GM19238 (cell line): ENCODE measurements at regions not wholly inside any gene's neighbourhood (a gene's known extent, or its start where the extent isn't known, plus 50 kb on each side); places are given as distances from the start of the nearest gene placed in this dataset.
"Not testable (repeated sequence)": the region's sequence is repeated elsewhere in the genome, so short reads cannot be mapped to it uniquely, and the experiment has no call there.

Source experiments
- DNase-seq: peaks from one replicate; pipeline ENCODE4 v3.0.0; 2011; ENCODE audit warnings: low spot score; ENCODE audit not compliant: insufficient read length

DNA sequence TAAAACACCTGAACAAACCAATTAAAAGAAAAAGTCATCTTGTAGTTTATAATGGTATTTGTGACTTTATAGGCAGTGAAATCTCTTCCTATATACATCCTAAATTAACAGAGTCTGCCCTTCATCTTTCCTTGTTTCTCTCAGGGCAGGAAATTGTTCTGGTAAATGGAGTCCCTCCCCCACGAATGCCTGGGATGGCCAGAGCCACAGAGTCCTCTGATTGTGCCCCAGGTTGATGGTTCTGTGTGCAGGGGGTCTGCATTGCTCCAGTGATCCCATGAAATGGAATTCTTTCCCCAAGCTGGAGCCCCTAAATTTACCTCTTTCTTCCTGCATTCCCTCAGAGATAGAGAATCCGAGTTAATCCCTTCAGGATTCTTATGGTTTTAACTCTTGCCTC, 155.5 kb downstream of the MTX2 start:
- no peak for DNase-seq

DNA sequence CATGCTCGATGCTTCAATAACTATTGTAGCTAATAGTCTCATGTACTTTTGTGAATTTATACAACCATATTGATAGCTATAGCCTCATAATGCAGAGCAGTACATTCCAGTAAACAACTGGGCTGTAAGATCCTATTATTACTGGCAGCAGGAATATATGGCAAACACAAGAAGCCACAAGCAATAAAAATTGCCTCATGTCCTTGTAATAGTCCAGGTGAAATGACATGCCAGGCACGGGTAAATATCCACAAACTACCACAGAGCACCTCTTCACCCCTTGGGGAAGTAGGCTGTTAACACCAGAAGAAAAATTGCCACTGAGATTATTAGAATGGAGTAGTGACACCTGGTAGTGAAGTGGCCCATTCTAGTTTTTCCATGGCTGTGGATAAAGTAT, 158.3 kb downstream of the MTX2 start:
- no peak for DNase-seq

DNA sequence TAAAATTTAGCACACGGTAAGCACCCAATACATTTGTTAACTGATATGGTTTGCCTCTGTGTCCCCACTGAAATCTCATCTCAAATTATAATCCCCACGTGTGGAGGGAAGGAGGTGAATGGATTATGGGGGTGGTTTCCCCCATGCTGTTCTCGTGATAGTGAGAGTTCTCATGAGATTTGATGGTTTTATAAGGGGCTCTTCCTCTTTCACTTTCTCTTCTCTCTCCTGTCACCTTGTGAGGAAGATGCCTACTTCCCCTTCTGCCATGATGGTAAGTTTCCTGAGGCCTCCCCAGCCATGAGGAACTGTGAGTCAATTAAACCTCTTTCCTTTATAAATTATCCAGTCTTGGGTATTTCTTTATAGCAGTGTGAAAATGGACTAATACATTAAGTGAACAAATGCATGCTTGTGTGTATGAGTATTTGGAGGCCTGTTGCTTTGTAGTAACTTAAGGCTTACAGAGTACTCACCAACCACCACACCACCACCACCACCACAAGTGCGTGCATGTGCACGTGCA, 159.8 kb downstream of the MTX2 start:
- not testable (repeated sequence) for DNase-seq

DNA sequence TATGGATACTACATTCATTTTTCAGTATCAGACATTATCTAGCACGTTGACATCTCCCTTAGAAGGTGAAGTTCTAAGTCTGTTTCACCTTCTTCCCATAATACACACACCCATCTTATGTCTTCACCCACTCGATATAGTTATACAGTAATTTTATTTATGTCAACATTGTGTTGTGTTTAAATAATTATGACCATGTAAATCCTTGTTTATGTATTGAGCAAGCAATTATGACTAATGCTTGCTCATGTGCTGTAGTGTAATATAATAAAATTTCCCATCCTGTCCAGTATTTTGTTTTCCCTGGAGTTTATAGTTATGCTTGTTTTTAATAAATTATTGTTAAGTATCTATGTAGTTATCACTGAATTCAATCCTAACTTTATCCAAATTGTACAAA, 163.2 kb downstream of the MTX2 start:
- no peak for DNase-seq

DNA sequence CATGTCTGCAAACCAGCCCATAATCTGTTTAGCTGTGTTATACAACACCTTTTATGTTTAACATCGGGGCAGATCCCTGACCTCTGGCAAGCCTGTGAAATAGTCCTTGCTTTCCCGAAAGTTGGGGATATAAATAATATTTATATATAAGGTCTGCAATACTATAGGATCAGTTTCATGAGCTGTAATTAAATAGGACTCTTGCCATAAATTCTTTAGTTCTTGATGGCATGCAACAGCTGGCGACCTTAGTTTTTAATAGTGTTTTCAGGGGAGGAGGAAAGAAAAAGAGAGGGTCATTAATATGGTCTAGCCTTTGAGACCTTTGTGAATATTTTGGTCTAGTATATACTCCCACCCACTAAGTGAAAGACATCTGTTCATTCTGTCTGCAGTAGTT, 166.5 kb downstream of the MTX2 start:
- no peak for DNase-seq

DNA sequence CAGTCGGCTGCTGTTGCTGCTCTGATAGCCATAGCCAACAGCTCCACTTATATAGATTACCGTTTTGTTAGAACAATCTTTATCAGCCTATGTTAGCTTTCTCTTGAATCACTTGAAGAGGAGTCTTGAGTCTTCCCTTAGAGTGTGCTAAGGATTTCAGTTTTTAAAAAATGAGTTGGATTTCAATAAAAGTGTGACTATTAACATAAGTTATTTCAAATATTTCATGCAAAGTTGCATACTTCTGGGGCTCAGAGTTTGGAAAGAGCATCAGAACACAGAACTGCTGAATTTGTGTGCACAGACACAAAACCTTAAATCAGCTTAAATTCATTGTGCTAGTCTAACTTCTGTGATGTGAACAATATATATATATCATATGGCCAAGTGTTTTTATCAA, 174.7 kb downstream of the MTX2 start:
- DNase-seq = no peak

DNA sequence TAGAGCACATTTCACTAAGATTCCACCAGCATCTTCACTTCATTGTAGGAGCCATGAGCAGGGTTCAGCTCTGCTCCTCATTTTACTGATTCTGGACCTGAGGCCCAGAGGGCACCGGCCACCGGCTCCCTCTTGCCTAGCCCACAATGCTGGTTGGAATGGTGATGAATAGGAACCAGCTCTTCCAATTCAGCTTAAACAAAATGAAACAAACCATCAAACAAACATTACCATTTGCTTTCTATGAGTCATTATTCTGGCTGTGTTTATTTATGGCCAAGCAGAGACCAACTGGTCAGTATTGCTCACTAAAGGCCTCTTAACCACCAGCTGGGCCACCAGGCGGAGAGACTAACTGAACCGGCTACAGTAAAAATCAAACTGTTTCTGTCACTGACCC, 176.7 kb downstream of the MTX2 start:
- no peak for DNase-seq

DNA sequence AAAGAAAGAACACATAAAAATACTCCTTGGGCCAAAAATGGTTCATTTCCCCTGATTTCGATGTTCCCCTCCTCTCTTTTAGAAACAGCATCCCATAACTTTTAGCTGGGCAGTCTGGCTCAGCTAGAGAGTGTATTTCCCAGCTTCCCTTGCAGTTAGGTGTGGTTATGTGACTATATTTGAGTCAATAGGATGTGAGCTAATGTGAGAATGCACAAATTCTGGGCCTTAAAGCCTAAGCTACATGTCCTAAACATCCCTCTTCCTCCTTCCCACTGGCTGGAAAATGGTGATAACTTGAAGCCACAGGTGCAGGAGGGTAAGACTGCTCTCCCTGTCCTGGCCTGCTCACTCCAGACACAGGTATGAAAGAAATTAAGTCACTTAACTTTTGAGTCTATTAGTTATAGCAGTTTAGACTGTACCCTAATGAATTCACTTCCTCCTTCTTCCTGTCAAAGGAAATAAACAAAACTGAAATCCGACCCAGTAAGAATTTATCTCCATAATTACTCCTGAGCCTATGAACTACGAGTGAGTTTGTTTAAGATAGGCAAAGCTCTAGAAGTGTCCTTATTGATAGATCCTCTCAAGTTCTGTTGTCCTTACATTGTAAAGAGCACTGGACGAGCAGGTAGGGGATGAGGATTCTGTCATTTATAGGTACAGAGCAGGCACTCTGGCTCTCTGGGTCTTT, 177.6 kb downstream of the MTX2 start:
- DNase-seq = no peak

DNA sequence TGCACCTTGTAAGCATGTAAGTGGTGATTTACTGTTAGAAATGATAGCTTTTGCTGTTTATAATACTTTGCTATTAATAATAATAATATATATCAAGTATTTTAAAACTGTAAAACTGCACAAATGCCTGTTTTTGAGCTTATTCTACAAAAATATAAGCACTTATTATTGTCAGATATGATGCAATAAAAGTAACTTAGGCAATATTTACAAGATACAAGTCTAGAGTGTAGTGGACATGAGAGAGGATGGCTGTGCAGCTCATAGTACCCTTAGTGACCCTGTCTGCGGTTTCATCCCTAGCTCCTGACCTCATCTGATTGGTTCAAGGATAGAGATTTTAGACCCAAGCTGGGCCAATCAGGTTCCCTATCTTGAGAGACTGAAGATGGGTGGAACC, 178.4 kb downstream of the MTX2 start:
- no peak for DNase-seq

DNA sequence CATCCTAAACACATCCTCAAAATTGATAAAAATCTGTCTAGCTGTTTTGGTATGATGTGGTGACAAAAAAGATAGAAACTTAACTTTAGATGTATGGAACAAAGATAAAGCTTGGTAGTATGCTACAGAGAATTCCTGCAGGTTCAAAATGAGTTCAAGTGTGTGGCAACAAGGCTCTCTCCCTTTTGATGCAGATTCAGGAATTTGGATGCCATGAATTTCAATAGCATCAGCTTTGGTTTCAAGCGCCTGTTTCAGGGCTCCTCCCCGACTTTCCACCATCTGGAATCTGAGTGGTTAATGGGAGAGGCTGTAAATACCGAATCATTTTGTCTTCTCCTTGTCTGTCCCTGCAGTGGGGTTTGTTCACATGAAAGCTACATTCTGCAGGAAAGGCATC, 180.6 kb downstream of the MTX2 start:
- DNase-seq = no peak

DNA sequence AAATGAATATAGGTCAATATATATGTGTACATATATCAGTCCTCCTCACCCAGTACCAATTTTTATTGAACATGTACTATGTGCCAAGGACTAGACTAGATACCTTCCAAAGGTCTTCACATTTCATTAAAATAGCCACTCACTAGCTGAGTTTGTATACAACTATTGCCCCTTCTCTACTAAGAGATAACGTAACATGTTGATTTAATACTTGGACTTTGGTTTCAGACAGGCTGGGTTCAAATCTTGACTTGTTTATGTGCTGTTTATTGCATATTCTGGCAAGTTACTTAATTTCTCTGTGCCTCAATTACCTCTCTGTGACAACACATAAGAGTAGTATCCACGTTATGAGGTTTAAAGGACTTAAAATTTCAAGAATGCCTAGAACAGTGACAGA, 184.5 kb downstream of the MTX2 start:
- no peak for DNase-seq

DNA sequence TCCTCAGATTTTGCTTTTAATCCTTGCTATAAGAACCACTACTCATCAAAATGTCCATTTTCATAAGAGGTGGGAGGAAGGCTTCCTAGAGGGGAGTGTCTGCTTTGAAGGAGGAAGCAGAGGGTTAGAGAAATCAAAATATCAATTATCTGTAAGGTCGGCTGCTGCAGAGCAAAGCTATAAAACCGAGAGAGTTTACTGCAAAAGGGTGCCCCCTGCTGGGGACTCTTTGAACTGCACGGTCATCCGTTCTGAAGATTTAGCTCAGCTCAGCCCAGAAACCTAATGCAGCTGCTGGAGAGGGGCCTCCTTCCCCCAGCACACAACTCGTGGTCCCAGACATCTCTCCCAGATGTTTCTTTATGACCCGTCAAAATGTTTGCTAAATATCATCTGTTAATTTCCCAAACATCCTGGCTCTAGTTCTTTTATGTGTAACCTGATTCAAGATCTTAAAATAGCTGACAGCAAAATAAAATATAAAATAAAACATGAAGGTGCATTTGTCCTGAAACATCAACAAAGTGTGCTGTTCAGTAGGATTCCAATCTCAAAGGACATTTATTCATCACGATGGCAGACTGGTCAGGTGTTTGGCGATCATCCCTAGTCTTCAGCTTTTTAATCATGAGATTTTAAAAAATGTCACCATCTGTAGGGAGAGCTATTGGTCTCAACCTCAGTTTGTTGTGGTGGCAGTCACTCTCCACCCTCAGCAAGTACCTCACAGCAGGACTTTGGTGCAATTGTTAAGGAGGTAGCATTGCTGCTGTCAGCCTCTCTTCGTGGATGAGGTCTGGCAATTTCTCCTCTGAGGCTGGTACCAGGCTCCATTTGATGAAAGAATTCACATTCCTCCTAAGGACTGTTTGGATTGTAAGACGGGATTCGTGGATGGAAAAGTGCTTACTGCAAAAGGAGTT, 185.9 kb downstream of the MTX2 start:
- DNase-seq = peak; percentile 19

DNA sequence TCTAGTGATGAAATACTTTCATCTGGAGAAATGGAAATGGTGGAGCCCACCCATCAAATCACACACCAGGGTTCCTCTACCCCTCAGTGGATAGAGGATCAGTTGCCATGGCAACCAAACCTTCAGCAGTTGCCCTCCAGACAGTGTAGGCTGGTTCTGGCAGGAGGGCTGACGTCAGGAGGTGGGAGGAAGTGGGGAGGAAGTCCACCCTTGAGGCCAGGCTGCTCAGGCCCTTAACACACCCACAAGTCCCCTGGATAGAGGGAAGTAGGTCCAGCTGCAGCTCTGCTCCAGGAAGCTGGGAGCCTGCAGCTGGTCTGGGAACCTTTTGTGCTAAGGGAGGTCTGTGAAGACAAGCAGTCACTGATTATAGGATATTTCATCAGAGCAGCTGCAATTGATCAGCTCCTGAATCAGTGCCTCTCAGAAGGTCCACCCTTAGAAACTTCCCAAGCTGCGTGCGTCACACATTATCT, 186.6 kb downstream of the MTX2 start:
- DNase-seq = no peak

DNA sequence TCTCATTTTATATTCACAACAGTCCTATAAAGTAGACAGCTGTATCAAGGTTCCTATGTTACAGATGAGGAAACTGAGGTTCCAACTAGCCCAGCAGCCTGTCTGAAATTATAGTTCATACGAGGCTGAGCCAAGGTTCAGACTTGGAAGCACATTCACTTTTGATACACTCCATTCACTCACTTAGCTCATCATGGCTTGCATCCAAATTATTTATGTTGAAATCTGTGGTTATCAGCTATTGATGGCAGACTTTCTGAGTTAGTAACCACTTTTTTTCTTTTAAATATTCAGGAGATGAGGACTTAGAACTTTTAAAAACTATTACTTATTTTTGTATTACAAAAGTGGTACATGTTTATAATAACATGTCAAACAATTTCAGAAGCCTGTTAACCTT, 188.2 kb downstream of the MTX2 start:
- no peak for DNase-seq

DNA sequence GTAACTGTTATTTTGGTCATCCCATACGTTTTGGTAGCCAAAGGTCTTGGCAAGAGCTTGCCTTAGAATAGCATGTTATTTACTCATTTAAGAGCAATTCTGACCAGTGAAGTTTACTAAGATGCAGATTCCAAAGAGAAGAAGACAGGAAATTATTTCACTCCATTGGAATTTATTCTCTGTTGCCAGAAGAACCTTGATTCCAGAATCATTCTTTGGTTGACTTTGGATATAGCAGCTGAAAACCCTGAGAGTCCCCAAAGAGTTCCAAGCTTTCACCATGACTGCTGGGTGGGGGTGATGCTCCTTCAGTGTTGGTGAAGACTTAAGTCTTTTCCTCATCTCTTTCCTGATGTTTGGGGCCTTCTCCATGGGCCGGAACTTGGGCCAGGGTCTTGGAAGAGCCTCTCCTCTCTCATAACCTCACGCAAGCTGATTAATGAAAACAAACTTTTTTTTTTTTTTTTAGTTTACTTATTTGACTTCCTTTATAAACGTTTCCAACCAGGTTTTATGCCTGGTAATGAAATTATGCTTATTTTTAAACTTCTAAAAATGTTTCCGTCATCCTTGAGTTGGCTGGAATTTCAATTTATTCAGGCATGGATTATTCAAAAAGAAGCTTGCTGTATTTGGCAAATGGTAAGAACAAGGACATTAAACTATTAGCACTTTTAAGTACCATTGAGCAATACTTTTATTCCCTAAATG, 192.0 kb downstream of the MTX2 start:
- DNase-seq = no peak

DNA sequence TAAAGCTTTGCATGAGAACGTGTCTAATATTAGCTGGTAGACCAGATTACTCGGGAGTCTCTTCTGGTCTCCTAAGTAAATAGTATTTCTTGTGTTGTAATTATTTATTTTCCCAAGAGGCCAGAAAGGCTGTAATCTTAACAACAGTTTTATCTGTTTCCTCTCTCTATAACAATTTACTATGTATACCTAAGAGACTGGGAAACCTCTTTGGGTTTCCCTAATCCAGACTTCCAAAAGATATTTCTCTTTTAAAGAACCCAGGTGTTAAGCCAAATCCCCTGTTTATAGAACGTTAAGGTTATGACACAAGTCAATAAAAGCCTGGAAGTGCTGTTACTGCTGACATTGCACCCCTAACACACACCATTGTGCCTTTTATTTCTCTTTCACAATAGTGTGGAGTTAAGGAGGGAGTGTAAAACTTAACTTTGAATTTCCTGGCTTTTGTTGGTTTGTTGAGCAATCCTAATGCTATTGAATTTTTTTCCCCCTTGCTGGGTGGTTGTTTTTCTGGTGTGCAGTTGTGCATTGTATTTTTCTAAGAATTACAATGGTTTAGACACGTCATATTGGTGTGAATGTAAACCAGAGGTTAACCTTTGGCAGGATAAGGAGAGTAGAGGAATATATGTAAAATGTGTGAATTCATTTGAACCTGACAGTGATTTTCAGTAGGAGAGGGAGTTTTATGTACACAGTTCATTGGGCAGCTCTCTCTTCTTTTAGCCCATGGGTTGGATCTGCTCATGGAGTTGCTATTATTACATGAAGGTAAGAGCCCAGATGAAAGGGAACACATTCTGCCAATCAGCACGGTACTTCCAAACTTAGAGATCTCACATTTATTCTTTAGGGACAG, 192.8 kb downstream of the MTX2 start:
- DNase-seq = no peak

DNA sequence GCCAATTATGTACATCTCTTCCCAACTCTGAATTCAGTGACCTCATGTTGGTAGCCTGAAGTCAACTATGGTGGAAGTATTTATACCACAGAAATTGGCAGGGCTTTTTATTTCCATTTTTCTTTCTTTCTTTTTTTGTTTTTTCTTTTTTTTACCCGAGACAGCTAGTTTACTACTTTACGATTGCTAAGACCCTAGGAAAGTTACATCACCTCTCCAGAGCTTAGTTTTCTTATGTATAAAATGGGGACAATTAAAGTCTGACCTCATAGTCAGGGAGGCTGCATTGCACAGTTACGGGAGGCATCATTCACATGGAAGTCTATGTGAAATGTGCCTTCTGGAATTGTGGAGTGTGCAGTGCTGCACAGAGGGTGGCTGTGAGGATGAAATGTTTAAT, 194.3 kb downstream of the MTX2 start:
- no peak for DNase-seq

DNA sequence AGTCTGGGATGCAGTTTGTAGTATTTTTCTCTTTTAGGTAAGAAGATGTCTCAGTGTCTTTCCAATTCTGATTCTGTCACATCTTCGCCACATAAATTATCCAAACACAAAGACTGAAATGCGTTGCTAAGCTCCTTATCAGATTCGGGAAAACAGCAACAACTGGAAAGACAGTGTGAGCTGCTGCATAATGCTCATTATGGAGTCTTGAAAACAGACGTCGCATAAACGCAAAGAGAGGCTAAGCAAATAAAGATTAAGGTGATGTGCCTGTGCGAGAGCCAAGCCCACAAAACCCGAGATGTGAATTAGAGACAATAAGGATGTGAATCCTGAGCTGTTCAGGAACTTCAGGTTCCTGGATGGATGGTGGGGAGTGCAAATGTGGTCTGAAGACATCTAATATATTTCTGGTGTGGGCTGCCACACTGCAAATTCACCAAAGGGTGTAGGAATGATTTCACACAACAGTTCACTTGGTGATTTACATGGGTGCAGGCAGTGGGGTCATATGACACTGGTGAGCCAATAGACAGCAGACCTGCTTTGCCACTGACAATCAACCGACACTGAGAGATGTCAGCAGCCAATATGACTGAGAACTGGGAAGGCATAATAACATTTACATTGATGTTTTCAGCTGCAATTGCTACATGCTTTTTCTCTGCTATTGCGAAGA, 195.8 kb downstream of the MTX2 start:
- no peak for DNase-seq

DNA sequence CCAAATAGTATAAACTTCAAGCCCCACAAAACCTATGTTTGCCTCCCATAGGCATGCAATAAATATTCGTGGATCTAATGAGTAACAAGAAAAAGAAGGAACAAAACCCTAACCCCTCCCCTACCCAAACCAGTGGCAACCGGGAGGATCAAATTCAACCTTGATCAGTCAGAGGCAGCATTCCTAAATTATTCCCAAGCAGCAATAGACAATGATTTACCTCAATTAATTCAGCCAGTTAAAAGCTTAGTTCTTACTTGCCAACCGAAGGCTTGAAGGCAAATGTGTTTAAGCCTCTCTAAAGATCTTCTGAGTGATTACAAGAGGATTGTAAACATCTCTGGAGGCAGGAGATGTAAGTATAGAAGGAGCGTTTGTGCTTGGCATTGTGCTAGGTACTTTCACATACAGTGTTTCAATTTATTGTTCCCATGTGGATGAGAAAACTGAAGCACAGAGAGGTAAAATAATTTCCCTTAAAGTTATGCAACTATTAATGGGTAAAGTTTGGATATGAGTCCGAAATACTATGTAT, 197.7 kb downstream of the MTX2 start:
- DNase-seq = no peak

DNA sequence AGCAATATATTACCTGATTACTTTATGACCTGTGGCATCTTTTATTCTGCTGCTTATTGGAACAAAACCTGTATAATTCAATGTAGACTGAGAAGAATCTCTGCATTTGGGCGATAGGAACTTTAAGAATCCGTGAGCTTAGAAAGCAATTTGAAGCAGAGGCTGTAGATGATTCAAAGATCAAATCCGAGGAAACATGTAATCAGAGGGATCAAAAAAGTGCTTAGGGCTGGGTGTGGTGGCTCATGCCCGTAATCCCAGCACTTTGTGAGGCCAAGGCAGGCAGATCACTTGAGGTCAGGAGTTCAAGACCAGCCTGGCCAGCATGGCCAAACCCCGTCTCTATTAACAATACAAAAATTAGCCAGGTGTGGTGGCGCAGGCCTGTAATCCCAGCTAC, 198.4 kb downstream of the MTX2 start:
- DNase-seq = no peak
